Body of pancreas (tissue), 4 donors: ENCODE measurements at regions not wholly inside any gene's neighbourhood (a gene's known extent, or its start where the extent isn't known, plus 50 kb on each side); places are given as distances from the start of the nearest gene placed in this dataset.

Source experiments
- ATAC-seq: fragments of 150-250 bp; one replicate; pipeline ENCODE4 v1.9.1; 2016
- DNase-seq, 4 donors: peaks; one replicate each; pipeline ENCODE4 v3.0.0-alpha.2; 2019
- H3K27ac ChIP-seq, 4 donors: fragments of 200-600 bp; sonication (generic); 1 replicate in 3 of 4; 2 replicates in 1 of 4; pipeline versions ENCODE4 v1.5.1 to v1.6.1; 2016 to 2019; ENCODE audit warnings: mild to moderate bottlenecking in 1 of 4, mixed read lengths in 1 of 4, moderate library complexity in 1 of 4
- H3K27me3 ChIP-seq, 2 donors: fragments of 200-600 bp; sonication (generic); one replicate each; pipeline ENCODE4 v1.6.0; 2016; ENCODE audit warnings: mild to moderate bottlenecking in 1 of 2
- H3K36me3 ChIP-seq, 2 donors: fragments of 200-600 bp; sonication (generic); replicated peaks in 1 of 2; 2 replicates each; pipeline ENCODE4 v1.5.1; 2016; ENCODE audit warnings: low read depth in 2 of 2; ENCODE audit not compliant: insufficient read depth in 1 of 2
- H3K4me1 ChIP-seq: fragments of 200-600 bp; sonication (generic); one replicate; pipeline ENCODE4 v1.6.0; 2016
- H3K4me3 ChIP-seq, 2 donors: fragments of 200-600 bp; sonication (generic); 1 replicate in 1 of 2; 2 replicates in 1 of 2; pipeline ENCODE4 v1.5.1; 2016 to 2019
- H3K9me3 ChIP-seq, 3 donors: fragments of 200-600 bp; sonication (generic); 1 replicate in 2 of 3; 2 replicates in 1 of 3; pipeline ENCODE4 v1.5.1; 2016
- CTCF ChIP-seq, 7 experiments: fragments of 450-650 bp in 4 of 7; fragments of 200-600 bp in 3 of 7; sonication (generic) in 3 of 7; IDR thresholded peaks; one replicate each; pipeline ENCODE4 v1.5.1; 2016 to 2019; ENCODE audit warnings: antibody characterized with exemption in 7 of 7
- POLR2A ChIP-seq, 3 donors: fragments of 450-650 bp; IDR thresholded peaks; one replicate each; pipeline ENCODE4 v1.6.1; 2016; ENCODE audit warnings: antibody characterized with exemption in 3 of 3, mild to moderate bottlenecking in 2 of 3
- WGBS, 2 donors: methylation state at CpG; one replicate each; pipeline ENCODE4 v1.1.5; 2017; 5-methylcytosine and 5-hydroxymethylcytosine counted together
- intact Hi-C: fragments of 100-400 bp; cut with DNase I; formaldehyde crosslinking; loops from one replicate; pipeline ENCODE4 v1.15.1; 2023

DNA sequence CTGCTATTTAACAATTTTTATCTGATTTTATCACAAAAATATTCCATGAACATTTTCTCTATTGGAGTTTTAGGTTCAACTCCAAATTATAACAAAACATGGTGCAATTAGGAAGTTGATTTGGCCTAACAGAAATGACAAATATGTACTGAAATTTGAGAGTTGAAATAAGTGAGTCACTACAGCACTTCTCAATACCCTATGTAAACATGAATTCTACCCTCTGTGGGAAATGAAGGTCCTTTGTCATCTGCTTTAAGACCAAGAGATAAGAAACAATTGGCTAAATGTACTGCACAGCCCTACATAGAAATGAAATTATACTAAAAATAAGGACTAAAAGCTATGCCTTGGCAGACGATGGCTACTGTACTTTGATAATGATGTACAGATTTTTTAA is 86.2 kb upstream of the BEND6 start:
- Histone ChIP-seq H3K4me3 (no peak overlapping the region), H3K36me3 (no peaks in the 10 kb centered on the region), H3K4me1 (peaks cover 8% of the 10 kb centered on the region), H3K9me3 (no peaks in the 10 kb centered on the region), H3K27ac (no peak overlapping the region), H3K27me3 (no peaks in the 10 kb centered on the region)
- WGBS, 2 donors = 38 to 41% methylated on average over 1 of the region's 1 CpG
- DNase-seq (no peak), ATAC-seq (no peak)
- TF ChIP-seq CTCF (IDR thresholded peaks at IDR 0.05) = no peak
- TF ChIP-seq POLR2A (IDR thresholded peaks at IDR 0.05) = no peak
- intact Hi-C loops = no loop called here

DNA sequence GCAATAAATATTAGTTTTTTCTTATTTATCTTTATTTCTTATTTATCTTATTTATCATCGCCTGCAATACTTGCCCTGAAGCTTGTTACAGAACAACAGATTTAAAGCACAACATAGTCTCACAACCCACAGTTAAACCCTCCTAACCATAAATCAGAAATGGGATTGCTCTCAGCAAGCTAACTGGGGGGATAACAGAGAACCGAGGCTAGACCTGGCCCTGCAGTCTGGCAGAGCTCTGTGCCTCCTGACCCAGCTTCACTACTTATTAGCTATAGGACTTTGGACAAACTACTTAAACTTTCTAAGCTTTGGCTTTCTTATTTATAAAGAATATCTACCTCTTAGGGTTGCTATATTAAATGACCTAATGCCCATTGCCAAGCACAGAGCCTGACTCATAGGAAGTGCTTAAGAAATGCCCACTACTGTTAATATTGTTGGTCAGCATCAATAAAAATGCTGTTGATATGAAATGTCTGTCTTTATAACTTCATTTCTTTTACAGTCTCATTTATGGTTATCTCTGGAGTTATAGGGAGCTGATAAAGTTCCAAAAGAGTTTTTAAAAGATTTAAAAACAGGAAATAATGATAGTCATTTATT is 87.9 kb upstream of the BEND6 start:
- H3K4me3 ChIP-seq = no peak overlapping the region
- intact Hi-C loops = no loop called here
- H3K27me3 ChIP-seq = no peaks in the 10 kb centered on the region
- H3K36me3 ChIP-seq = no peaks in the 10 kb centered on the region
- DNase-seq (no peak), ATAC-seq (no peak)
- no peaks in the 10 kb centered on the region for H3K9me3 ChIP-seq
- WGBS, 2 donors = 81 to 87% methylated on average over 2 of the region's 2 CpGs
- TF ChIP-seq CTCF (IDR thresholded peaks at IDR 0.05) (no peak), POLR2A (IDR thresholded peaks at IDR 0.05) (no peak)
- H3K4me1 ChIP-seq = peaks cover 8% of the 10 kb centered on the region
- no peak overlapping the region for H3K27ac ChIP-seq

GRCh38 chr6:56865081-56865875 is 89.6 kb upstream of the BEND6 start:
- 83 to 100% methylated on average over 1 of the region's 1 CpG for WGBS, 2 donors
- intact Hi-C loops = no loop called here

GRCh38 chr6:56864171-56864616 is 90.7 kb upstream of the BEND6 start:
- Histone ChIP-seq H3K27ac (no peak overlapping the region), H3K36me3 (no peaks in the 10 kb centered on the region), H3K4me1 (peaks cover 7% of the 10 kb centered on the region), H3K9me3 (no peaks in the 10 kb centered on the region), H3K4me3 (no peak overlapping the region), H3K27me3 (no peaks in the 10 kb centered on the region)
- whole genome bisulfite sequencing, 2 donors = 64 to 75% methylated on average over 1 of the region's 1 CpG
- ATAC-seq (no peak), DNase-seq (no peak)
- TF ChIP-seq CTCF (IDR thresholded peaks at IDR 0.05) = no peak
- no peak for TF ChIP-seq POLR2A (IDR thresholded peaks at IDR 0.05)
- intact Hi-C loops = no loop called here

More at GRCh38 chr6:56865081-56865875, 89.6 kb upstream of the BEND6 start:
- Histone ChIP-seq H3K27ac (no peak overlapping the region), H3K4me1 (peaks cover 8% of the 10 kb centered on the region), H3K9me3 (no peaks in the 10 kb centered on the region), H3K27me3 (no peaks in the 10 kb centered on the region), H3K4me3 (no peak overlapping the region), H3K36me3 (no peaks in the 10 kb centered on the region)
- ATAC-seq (no peak), DNase-seq (no peak)
- TF ChIP-seq POLR2A (IDR thresholded peaks at IDR 0.05) (no peak), CTCF (IDR thresholded peaks at IDR 0.05) (no peak)
